Trophoblast cell (in vitro differentiated cells and primary cell): ENCODE measurements at regions not wholly inside any gene's neighbourhood (a gene's known extent, or its start where the extent isn't known, plus 50 kb on each side); places are given as distances from the start of the nearest gene placed in this dataset.
A peak's percentile ranks its signal among the peaks of the same experiment; 100 is the strongest.
"Not testable (repeated sequence)": the region's sequence is repeated elsewhere in the genome, so short reads cannot be mapped to it uniquely, and the experiment has no call there.

Source experiments
- DNase-seq, 2 donors: peaks; one replicate each; pipeline ENCODE4 v3.0.0-alpha.2; 2016
- H2AFZ ChIP-seq: 2 replicates; pipeline ENCODE4 v1.6.1; 2013; ENCODE audit warnings: low read length, moderate library complexity, mild to moderate bottlenecking; ENCODE audit not compliant: insufficient read depth, poor library complexity
- H2AK5ac ChIP-seq: 2 replicates; pipeline ENCODE4 v1.6.1; 2013; ENCODE audit warnings: mild to moderate bottlenecking, low read length
- H2BK120ac ChIP-seq: 2 replicates; pipeline ENCODE4 v1.6.1; 2013; ENCODE audit warnings: low read length, mild to moderate bottlenecking, moderate library complexity; ENCODE audit not compliant: insufficient read depth, poor library complexity
- H2BK12ac ChIP-seq: 2 replicates; pipeline ENCODE4 v1.6.1; 2013; ENCODE audit warnings: mild to moderate bottlenecking, low read length, moderate library complexity
- H2BK5ac ChIP-seq: 2 replicates; pipeline ENCODE4 v1.6.1; 2013; ENCODE audit warnings: low read length, low read depth, moderate library complexity, mild to moderate bottlenecking; ENCODE audit not compliant: poor library complexity
- H3K14ac ChIP-seq: 2 replicates; pipeline ENCODE4 v1.6.1; 2013; ENCODE audit warnings: mild to moderate bottlenecking, low read length
- H3K18ac ChIP-seq: 2 replicates; pipeline ENCODE4 v1.6.1; 2013; ENCODE audit warnings: mild to moderate bottlenecking, low read length
- H3K23ac ChIP-seq: 2 replicates; pipeline ENCODE4 v1.6.1; 2013; ENCODE audit warnings: low read length
- H3K27ac ChIP-seq: 2 replicates; pipeline ENCODE4 v1.5.1; 2013; ENCODE audit warnings: low read depth, mild to moderate bottlenecking, inconsistent platforms, low read length, moderate library complexity
- H3K27me3 ChIP-seq: 2 replicates; pipeline ENCODE4 v1.6.1; 2013; ENCODE audit warnings: inconsistent platforms, mild to moderate bottlenecking, low read length, moderate library complexity; ENCODE audit not compliant: insufficient read depth
- H3K36me3 ChIP-seq, 2 experiments: 1 replicate in 1 of 2; 2 replicates in 1 of 2; pipeline ENCODE4 v1.6.1; 2013; ENCODE audit warnings: low read length in 2 of 2, mild to moderate bottlenecking in 2 of 2, moderate library complexity in 1 of 2; ENCODE audit not compliant: insufficient read depth in 2 of 2, control insufficient read depth in 1 of 2
- H3K4ac ChIP-seq: 2 replicates; pipeline ENCODE4 v1.6.1; 2013; ENCODE audit warnings: low read depth, mild to moderate bottlenecking, low read length, moderate library complexity
- H3K4me1 ChIP-seq, 2 experiments: 1 replicate in 1 of 2; 2 replicates in 1 of 2; pipeline ENCODE4 v1.6.1; 2013; ENCODE audit warnings: low read length in 2 of 2, mild to moderate bottlenecking in 2 of 2, moderate library complexity in 1 of 2; ENCODE audit not compliant: insufficient read depth in 2 of 2, control insufficient read depth in 1 of 2
- H3K4me2 ChIP-seq: 2 replicates; pipeline ENCODE4 v1.6.1; 2013; ENCODE audit warnings: inconsistent platforms, mild to moderate bottlenecking, low read length, moderate library complexity
- H3K4me3 ChIP-seq: 2 replicates; pipeline ENCODE4 v1.5.1; 2013; ENCODE audit warnings: mild to moderate bottlenecking, low read depth, low read length, inconsistent platforms
- H3K79me1 ChIP-seq: one replicate; pipeline ENCODE4 v1.6.1; 2013; ENCODE audit warnings: low read length
- H3K79me2 ChIP-seq: 2 replicates; pipeline ENCODE4 v1.6.1; 2013; ENCODE audit warnings: low read length, mild to moderate bottlenecking; ENCODE audit not compliant: control insufficient read depth, insufficient read depth, poor library complexity
- H3K9ac ChIP-seq: 2 replicates; pipeline ENCODE4 v1.6.1; 2013; ENCODE audit warnings: mild to moderate bottlenecking, low read length
- H3K9me3 ChIP-seq: 2 replicates; pipeline ENCODE4 v1.6.1; 2013; ENCODE audit warnings: low read depth, mild to moderate bottlenecking, control low read depth, inconsistent platforms, low read length; ENCODE audit not compliant: insufficient read depth
- H4K12ac ChIP-seq: 2 replicates; pipeline ENCODE4 v1.6.1; 2013; ENCODE audit warnings: low read depth, mild to moderate bottlenecking, low read length, moderate library complexity
- H4K8ac ChIP-seq: 2 replicates; pipeline ENCODE4 v1.6.1; 2013; ENCODE audit warnings: low read depth, mild to moderate bottlenecking, low read length, moderate library complexity
- H4K91ac ChIP-seq: one replicate; pipeline ENCODE4 v1.6.1; 2013; ENCODE audit warnings: low read depth, mild to moderate bottlenecking, low read length, moderate library complexity
- WGBS: extraction: QIAGEN DNeasy Blood & Tissue Kit; methylation state at CpG from one replicate; pipeline ENCODE4 v1.1.7; 2013; ENCODE audit warnings: missing lambda C conversion rate; ENCODE audit not compliant: insufficient read length, insufficient coverage; ENCODE audit errors: extremely low coverage; 5-methylcytosine and 5-hydroxymethylcytosine counted together

- H2BK120ac ChIP-seq: peak overlapping the region; percentile 69
- H3K4me3 ChIP-seq: no peak overlapping the region
- H3K27me3 ChIP-seq: no peaks in the 10 kb centered on the region
- H2BK5ac ChIP-seq: no peak overlapping the region
- no peak overlapping the region for H4K12ac ChIP-seq
- no peak overlapping the region for H2AFZ ChIP-seq
- DNase-seq: peak in 1 of 2 donors; percentile 46
- H3K27ac ChIP-seq: no peak overlapping the region
- peaks cover 3 to 7% of the 10 kb centered on the region in 2 experiments for H3K4me1 ChIP-seq
- no peaks in the 10 kb centered on the region for H3K79me1 ChIP-seq
- no peaks in the 10 kb centered on the region for H3K9me3 ChIP-seq
- peak overlapping the region; percentile 82 for H2BK12ac ChIP-seq
- no peak overlapping the region for H3K23ac ChIP-seq
- no peak overlapping the region for H4K8ac ChIP-seq
- no peak overlapping the region for H3K4me2 ChIP-seq
- H3K4ac ChIP-seq: no peak overlapping the region
- no CpG with 5 or more reads among the region's 10 CpGs for WGBS
- H2AK5ac ChIP-seq: no peak overlapping the region
- peak overlapping the region; percentile 52 for H4K91ac ChIP-seq
- H3K18ac ChIP-seq: no peak overlapping the region
- no peaks in the 10 kb centered on the region for H3K79me2 ChIP-seq
- H3K14ac ChIP-seq: no peak overlapping the region
- H3K9ac ChIP-seq: no peak overlapping the region
- no peaks in the 10 kb centered on the region for H3K36me3 ChIP-seq
Observed at GRCh38 chr12:31897781-31898503, 61.3 kb upstream of the RESF1 start.

GRCh38 chr12:31897092-31897491 is 62.1 kb upstream of the RESF1 start:
- H2BK5ac ChIP-seq, H2AK5ac ChIP-seq, H2AFZ ChIP-seq, H3K4me1 ChIP-seq, H3K18ac ChIP-seq, H3K4ac ChIP-seq, H3K27ac ChIP-seq, H2BK120ac ChIP-seq, H3K9me3 ChIP-seq, H3K79me2 ChIP-seq, DNase-seq, H2BK12ac ChIP-seq, H3K4me3 ChIP-seq, H3K23ac ChIP-seq, H3K36me3 ChIP-seq, H3K9ac ChIP-seq, H3K27me3 ChIP-seq, H4K8ac ChIP-seq, H4K91ac ChIP-seq, H3K4me2 ChIP-seq, H3K14ac ChIP-seq, H3K79me1 ChIP-seq, H4K12ac ChIP-seq: not testable (repeated sequence)
- 100% methylated on average over 1 of the region's 8 CpGs for WGBS

- Histone ChIP-seq H3K79me2 (no peaks in the 10 kb centered on the region), H2BK120ac (no peak overlapping the region), H2BK12ac (no peak overlapping the region), H4K8ac (no peak overlapping the region), H3K9me3 (no peaks in the 10 kb centered on the region), H2AFZ (no peak overlapping the region), H3K79me1 (no peaks in the 10 kb centered on the region), H3K14ac (no peak overlapping the region), H3K36me3 (no peaks in the 10 kb centered on the region), H3K27me3 (no peaks in the 10 kb centered on the region), H3K18ac (no peak overlapping the region), H3K27ac (no peak overlapping the region), H3K4me1 (peaks cover 3 to 7% of the 10 kb centered on the region in 2 experiments), H2AK5ac (no peak overlapping the region), H4K12ac (no peak overlapping the region), H3K9ac (no peak overlapping the region), H3K4ac (no peak overlapping the region), H3K4me2 (no peak overlapping the region), H3K23ac (no peak overlapping the region), H4K91ac (no peak overlapping the region), H3K4me3 (no peak overlapping the region), H2BK5ac (no peak overlapping the region)
- no peak for DNase-seq
- WGBS: 100% methylated on average over 1 of the region's 6 CpGs
Observed at GRCh38 chr12:31896514-31897039, 62.6 kb upstream of the RESF1 start.

- H2BK5ac ChIP-seq: no peak overlapping the region
- no peak overlapping the region for H3K14ac ChIP-seq
- no peak overlapping the region for H3K18ac ChIP-seq
- no peak overlapping the region for H3K4ac ChIP-seq
- H2BK12ac ChIP-seq: no peak overlapping the region
- H4K8ac ChIP-seq: no peak overlapping the region
- H3K36me3 ChIP-seq: no peaks in the 10 kb centered on the region
- H2AFZ ChIP-seq: no peak overlapping the region
- WGBS: no CpG with 5 or more reads among the region's 8 CpGs
- no peak overlapping the region for H2BK120ac ChIP-seq
- H3K27me3 ChIP-seq: no peaks in the 10 kb centered on the region
- no peak overlapping the region for H3K4me3 ChIP-seq
- H3K79me1 ChIP-seq: no peaks in the 10 kb centered on the region
- no peak for DNase-seq
- no peak overlapping the region for H3K9ac ChIP-seq
- no peak overlapping the region for H3K27ac ChIP-seq
- no peak overlapping the region for H2AK5ac ChIP-seq
- H4K12ac ChIP-seq: no peak overlapping the region
- H4K91ac ChIP-seq: no peak overlapping the region
- no peak overlapping the region for H3K4me2 ChIP-seq
- H3K4me1 ChIP-seq: peaks cover 3 to 7% of the 10 kb centered on the region in 2 experiments
- H3K23ac ChIP-seq: no peak overlapping the region
- no peaks in the 10 kb centered on the region for H3K9me3 ChIP-seq
- no peaks in the 10 kb centered on the region for H3K79me2 ChIP-seq
Observed at GRCh38 chr12:31895449-31896150, 63.6 kb upstream of the RESF1 start.
